Stimulated activated CD4-positive, alpha-beta T cell treated with anti-CD3 and anti-CD28 coated beads, Interleukin-1b, Interleukin-23, amount 100 ng/mL, for 1 hour (primary cell): ENCODE measurements at regions not wholly inside any gene's neighbourhood (a gene's known extent, or its start where the extent isn't known, plus 50 kb on each side); places are given as distances from the start of the nearest gene placed in this dataset.
A peak's percentile ranks its signal among the peaks of the same experiment; 100 is the strongest.
"Not testable (repeated sequence)": the region's sequence is repeated elsewhere in the genome, so short reads cannot be mapped to it uniquely, and the experiment has no call there.

Experiments
- DNase-seq, 2 donors: peaks; one replicate each; pipeline ENCODE4 v3.0.0-alpha.2; 2020; ENCODE audit warnings: low read depth in 2 of 2

DNA sequence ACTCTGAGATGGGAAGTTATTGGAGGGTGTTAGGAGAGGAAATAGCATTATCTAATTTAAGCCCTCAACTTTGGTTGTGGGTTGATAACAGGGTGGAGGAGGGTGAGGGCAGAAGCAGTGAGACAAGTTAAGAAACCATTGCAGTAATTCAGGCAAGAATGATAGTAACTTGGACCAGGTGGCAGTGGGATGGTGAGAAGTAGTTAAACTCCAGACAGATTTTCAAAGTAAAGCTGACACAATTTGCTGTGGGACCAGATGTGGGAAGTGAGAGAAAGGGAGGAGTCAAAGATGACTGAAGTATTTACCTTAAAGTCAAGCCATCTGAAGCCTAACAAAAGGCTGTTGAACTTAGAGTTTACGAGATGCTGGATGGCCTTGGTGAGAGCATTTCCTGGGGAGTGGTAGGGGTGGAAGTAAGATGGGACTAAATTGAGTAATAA lies 163.2 kb upstream of the KLF7 start:
- DNase-seq: no peak

DNA sequence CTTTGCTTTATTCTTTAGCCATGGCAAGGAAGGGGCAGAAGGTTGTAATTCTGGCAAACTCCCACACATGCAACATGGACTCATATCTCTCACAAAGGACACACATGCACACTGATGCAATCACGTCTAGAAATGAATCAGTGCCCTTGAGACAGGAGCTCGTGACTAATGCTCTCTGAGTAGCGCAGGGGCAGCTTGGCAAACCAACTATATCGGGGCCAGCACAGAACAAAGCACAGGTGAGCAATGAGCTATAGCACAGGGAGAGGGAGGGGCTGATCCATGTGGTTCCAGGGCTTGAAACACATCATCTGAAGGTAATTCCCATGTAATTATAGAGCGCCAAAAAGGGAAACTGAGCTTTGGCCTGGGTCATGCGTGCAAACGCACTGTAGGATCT lies 165.2 kb upstream of the KLF7 start:
- DNase-seq: no peak

DNA sequence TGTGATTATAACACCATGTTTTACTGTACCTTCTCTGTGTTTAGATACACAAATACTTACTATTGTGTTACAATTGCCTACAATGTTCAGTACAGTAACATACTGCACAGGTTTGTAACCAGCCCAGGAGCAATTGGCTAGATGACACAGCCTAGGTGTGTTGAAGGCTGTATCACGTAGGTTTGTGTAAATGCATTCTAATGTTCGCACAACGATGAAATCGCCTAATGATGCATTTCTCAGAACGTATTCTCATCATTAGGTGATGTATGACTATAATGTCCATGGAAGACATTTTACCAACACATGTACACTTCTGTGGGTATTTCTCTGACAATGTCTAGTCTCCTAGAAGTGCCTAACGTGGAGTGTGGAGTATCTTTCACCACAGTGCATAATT lies 165.9 kb upstream of the KLF7 start:
- DNase-seq: no peak

DNA sequence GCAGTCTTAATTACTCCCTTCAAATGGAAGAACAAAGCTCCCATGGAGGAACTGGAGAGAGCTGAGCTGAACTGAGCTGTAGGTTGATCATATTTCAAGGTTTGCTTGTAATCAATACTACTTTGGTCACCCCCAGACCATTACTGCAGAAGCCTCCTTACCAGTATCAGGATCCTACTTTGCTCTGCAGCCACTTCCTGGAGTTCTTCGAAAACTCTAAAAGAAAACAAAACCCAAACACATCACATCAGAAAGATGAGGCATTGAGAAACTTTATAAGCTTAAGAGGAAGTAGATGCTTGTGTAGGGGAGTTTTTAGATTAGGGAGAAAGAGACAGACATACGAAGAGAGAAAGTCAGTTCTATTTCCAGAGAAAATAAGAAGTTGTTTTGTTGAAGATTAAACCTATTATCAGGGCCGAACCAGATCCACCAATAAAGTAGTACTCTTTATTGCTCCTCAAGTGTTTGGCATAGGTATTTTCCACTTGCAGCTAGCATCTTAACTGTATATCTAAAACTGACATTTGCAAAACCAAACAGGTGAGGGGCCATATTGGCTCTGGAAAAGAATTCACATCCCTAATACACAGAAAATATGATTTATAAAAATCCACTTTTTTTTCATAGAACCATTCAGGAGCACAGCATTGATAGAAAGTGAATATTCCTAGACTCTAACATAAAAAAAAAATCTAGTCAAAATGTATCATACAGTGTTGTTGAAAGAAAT lies 166.9 kb upstream of the KLF7 start:
- no peak for DNase-seq

DNA sequence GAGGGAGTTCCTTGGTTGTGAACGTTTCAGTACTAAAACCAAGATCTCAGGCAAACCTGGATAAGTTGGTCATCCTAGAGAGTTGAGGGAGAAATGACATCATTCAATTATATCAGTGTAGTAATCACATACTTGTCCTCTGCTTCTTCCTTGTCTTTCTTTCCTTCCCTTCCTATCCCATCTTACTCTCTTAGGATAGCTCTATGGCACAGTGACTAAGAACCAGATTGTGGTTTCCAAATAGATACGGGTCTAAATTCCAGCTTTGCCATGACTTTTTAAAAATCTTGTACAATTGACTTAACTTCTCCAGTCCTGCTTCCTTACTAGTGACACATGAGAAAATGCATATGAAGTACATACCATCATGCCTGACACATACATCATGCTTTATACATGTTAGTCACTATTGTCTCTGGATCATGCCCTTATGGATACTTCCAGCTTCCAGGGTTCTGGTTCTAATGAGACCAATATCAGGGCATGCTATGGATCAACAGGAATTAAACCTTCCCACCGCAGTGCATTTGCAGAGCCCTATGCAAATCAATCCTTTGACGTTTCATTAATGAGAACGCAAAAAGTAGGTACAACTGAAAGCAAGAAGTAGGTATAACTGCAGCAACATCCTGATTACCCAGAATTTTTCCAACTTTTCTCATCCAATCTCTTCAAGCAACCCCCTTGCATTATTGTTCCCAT lies 168.0 kb upstream of the KLF7 start:
- DNase-seq: no peak

DNA sequence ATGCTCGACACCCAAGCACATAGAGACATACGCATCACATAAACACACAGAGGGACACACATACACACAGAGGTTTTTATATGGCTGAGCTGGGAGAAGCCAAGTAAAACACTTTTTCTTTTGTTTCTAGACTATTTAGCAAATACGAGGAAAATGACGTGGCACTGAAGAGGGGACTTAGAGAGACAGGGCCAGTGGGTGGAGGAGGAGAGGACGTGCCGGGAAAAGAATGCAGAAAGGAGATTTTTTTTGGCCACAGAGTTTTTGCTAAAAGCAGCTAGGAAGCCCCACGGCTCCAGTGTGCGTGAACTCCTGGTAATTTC lies 168.5 kb upstream of the KLF7 start:
- DNase-seq: no peak

DNA sequence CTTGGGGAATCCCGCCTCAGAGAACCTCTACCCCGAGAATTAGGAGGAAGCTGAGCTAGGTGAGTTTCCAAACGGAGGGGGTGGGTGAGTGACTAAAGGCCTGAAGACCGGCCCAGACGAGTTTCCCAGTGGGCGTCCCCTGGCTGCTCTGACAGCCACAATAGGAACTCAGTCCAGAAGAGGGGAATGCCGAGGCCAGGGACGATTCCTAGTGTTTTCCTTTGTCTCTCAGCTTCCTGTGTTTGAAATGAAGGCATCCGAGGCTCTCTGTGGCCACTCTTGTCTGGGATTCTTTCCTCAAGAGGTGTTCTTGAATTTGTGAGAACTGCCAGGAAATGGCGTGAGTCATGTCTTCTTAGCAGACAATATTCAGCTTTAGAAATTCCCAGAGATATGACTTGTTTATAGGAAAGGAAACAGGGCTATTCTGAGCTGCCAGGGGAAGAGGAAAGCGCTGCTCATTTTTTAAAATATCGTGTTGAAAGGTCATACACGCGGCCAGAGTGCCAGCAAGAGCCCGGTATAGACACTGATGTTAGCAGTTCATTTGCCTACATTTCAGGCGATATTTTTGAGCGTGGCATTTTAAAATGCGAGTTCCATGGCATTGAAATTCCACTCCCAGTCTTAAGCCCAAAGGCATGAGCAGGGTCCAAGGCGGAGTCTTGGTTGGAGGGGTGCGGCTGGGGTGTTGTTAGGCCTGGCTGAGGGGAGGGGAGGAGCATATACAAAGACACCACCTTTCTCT lies 169.1 kb upstream of the KLF7 start:
- DNase-seq: peak in 1 of 2 donors; percentile 17

DNA sequence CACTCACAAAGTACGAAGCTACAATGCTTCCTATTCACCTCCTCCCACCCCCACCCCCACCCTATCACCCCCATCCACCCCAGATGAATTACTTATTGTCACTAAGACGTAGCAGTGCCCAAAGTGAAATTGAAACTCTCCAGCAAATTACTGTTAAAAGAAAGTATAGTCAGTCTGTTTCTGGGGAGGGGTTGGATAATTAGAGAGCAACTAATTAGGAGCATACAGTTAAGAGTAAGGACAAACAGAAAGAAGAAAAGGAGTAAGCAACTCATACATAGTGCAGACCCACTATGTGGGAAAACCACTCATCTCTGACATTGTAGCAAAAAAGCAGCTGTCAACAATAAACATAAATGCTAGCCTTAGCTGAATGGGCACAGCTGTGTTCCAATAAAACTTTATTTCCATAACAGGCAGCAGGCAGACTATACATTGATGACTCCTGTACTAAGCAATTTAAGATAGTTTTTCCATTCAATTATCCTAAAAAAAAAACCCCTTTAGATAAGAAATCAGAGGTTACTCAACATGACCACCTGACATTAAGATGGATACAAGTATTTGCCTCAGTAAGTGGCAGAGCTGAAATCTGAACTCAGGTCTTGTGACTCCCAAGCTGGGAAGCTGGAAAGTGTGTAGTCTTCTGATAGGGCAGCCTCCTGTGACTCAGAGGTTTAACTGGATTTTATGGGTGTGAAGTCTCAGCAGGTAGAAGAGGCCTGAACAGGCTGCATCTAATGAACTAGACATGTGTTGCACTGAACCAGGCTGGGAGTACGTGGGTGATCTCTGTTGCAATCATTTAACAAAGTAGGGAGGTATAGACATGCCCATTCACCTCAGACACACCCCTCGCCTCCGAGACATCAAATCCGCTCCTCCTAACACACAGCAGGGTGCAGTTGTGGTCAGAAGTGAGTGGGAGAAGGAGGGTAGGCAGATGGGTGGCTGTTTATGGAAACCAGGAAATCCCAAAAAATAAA lies 171.8 kb upstream of the KLF7 start:
- no peak for DNase-seq

DNA sequence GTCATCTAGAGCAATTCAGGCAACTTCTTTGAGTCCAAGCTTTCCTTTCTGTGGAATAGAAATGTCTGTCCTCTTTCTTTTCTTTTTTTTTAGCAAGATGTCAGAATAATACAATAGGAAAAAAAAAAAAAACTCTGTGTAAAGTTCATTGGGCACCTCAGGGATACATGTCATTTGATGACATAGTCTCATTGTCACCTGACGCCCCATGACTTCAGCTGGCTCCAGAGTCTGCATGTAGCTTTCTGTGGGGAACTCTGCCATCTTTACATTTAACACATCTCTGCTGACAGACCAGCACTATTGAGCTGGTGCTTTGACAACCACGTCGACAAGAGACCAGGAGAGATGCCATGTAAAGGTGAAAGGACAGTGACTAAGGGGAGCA lies 172.5 kb upstream of the KLF7 start:
- DNase-seq: no peak

DNA sequence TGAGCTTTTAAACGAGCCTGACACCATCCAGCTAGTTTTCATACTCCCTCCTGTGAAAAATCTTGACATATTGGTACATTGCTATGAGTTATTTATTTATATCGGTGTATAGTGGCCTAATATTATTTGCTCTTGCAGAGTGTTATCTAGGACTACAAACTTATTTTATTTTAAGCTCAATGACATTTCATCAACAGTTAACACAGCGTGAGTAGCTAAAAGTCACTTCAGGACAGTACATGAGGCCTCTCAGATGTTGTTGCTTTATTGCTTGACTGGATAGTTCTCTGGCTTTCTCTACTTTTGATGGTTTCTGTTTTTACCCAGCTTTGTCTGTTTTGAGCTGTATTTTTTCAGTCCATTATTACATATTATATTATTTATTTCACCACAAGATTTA lies 172.9 kb upstream of the KLF7 start:
- DNase-seq: no peak

DNA sequence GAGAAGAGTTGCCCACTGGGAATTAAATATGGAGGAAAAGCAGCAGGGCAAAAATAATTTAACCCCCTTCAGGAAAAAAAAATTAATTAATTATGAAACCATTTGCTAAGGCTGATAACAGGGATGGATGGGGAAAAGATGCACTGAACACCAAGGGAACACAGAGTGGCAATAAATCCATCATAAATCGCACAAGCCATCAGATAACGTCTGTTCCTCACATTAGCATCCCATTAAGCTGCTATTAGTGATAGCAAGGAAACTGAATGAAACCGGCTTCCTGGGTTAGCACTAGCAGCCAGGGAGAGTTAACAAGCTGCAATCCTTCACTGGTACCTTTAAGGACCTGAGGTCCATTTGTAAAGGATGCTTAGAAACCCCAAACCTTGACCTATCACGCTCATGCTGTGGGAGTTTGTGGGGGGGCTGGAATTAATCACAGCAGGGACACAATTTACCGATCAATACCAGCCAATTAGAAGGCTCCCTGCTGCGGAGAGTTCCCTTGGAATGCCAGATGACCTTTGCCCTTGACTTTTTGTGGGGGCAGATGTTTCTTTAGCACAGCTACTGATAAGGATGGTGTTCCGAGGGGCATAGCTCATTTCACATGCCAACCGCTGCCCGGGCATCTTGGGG lies 175.5 kb upstream of the KLF7 start:
- no peak for DNase-seq

DNA sequence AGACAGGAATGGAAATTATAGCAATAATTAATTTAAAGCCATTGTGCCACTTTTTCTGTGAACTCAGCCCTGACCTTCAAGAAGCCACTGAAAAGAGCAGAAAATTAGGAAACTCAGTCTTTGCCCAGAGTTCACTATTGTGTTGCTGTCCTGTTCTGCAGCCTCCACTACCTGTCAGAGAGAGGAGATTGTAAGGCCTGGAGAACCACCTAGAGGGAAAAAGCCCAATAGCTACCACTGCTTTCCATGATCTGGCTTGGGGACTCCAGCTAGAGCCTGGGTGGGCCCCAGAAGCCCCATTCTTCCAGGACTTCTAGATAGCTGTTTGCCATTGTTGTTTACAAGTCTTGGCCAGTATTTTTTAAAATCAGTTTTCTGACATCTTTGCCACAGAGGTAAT lies 176.1 kb upstream of the KLF7 start:
- no peak for DNase-seq

DNA sequence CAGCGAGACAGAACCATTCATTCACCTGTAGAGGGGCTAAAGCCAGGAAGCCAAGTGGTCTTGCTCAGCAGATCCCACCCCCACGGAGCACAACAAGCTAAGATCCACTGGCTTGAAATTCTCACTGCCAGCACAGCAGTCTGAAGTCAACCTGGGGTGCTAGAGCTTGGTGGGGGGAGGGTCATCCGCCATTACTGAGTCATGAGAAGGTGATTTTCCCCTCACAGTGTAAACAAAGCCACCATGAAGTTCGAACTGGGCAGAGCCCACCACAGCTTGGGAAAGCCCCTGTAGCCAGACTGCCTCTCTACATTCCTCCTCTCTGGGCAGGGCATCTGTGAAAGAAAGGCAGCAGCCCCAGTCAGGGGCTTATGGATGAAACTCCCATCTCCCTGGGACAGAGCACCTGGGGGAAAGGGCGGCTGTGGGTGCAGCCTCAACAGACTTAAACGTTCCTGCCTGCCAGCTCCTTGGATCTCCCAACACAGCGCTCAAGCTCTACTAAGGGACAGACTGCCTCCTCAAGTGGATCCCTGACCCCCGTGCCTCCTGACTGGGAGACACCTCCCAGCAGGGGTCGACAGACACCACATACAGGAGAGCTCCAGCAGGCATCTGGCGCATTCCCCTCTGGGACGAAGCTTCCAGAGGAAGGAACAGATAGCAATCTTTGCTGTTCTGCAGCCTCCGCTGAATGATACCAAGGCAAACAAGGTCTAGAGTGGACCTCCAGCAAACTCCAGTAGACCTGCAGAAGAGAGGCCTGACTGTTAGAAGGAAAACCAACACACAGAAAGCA lies 179.0 kb upstream of the KLF7 start:
- not testable (repeated sequence) for DNase-seq

DNA sequence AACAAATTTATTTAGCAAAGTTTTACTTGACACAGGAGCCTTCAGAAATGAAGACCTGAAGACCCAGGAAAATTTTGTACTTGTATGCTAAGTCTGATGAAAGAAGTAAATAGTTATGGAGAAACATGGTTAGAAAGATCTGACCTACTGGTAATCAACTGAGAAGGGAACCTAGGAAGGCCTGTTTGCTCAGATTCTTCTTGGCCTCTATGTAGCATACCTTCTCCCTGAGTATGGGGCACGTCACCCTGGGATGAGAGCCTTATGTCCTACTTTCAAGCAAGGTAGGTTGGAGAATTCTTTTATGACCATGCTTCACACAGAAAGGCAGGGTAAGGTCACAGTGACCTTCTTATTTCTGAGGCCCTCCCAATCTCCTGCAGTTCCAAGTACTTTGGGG lies 178.6 kb upstream of the CREB1 start:
- no peak for DNase-seq

DNA sequence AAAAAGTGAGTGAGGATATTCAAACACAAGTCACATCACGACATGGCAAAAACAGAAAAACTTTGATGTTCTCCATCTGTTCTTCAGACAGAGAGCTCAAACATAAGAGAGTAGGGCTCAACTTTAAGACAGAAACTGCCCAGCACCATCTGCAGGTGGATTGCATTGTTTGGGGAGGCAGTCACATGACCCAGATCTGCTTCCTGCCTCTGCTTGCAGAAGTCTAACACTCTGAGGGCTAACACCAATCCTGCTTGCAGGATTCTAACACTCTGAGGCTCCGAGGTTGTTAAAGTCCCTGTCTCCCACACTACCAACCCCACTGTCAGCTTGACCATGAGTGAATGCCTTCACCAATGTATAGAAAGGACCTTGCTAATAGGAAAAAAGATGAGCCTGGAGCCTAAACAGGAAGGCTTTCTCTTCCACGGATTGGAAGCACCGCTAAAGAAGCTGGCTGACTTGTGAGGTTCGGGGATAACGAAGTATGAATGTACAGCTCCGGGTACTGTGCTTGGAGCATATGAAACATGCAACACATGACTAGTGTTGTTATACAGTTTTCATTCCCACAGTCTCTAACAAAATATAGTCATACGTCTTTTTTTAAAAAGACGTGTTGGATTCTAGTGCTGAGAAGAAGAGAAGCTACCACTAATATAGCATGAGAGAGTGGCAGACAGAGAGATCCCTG lies 176.6 kb upstream of the CREB1 start:
- no peak for DNase-seq

DNA sequence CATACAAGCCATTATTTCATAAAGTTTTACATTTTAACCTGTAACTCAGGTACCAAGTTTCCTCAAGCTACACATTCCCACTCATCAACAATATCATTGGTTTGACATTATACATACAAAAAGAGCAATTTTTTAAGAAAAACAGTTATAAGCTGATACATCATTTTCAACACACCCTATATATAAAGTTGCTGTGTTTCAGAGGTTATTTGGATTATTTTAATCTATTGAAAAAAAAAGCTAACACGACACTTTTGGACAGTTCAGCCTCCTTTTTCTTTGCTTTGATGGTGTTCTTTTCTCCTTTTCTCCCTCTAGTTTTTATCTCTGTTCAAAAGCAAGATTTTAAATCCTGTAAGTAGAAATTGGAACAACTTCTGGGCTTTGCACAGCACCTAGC lies 175.9 kb upstream of the CREB1 start:
- DNase-seq: no peak

DNA sequence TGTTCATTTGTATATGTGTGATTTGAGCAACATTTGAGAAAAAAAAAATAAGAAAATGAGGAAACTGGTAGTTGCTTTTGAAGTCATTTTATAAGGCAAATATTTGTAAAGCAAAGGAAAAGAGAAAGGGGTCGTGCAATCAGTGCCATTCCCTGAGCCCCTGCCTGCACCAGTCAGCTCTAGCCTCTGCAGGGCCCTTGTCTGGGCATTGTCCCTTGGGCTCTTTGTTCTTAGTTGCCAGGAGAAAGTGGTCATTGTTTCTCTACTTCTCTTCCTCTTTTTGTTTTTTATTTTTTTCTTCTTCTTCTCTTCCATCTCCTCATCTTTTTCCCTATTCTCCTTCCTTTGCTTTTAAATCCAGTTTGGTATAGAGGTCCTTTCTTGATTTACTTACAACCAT lies 175.3 kb upstream of the CREB1 start:
- DNase-seq: no peak

DNA sequence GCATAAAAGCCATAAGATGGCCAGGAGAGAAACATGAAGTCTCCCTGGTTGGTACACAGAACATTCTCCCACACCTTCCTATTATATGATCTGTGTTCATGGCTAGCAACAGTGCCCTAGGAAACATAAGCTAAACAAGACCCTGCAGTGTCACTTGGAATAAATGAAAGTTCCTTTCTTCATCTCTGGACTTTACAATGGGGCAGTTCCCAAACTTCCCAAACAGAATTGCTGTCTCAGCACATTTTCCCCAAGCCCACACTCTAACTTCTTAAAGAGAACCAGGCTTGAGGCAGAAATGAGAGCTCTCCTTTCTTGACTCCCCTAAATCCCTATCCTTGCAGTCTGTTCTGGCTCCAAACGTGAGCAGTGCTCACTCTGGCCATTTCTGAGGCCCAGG lies 173.2 kb upstream of the CREB1 start:
- DNase-seq: no peak

DNA sequence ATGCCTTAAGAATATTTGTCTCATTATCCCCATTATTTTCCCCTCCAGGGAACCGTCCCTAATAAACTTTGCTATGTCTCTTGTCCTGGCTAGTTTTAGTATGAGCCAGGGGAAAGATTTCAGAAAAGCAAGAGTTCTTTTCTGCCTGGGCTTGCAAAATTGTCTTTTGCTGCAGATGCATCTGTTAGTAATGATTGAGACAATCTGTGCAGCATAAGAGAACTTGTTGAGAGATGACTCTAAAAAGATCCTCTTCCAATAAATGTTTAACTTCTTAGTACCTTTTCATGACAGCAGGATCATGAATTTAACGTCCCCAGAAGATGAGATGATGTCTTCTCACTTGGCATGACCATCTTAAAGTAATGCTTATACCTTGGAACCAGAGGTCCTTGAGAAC lies 172.5 kb upstream of the CREB1 start:
- DNase-seq: no peak

DNA sequence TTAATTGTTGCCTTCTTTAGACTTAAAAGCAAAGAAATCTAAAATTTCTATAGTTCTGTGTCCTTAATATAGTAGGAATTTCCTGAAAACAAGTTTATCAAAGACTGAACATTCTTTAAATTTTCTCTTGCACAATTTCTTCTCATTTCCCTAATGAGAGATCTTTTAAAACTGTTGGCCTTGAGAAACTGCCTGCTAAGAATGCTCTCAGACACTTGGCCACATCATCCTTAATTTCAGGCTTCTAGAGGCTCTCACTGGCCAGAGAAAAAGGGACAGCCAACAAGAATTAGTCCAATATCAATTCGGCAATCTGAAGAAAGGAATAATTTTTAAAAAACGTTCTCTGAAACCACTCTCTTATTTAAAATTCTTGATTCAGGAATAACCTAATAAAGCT lies 167.0 kb upstream of the CREB1 start:
- no peak for DNase-seq
